ENCODE measurements at regions not wholly inside any gene's neighbourhood (a gene's known extent, or its start where the extent isn't known, plus 50 kb on each side); places are given as distances from the start of the nearest gene placed in this dataset.
"Not testable (repeated sequence)": the region's sequence is repeated elsewhere in the genome, so short reads cannot be mapped to it uniquely, and the experiment has no call there.

- Histone ChIP-seq H3K9me3 (ENCODE audit: insufficient read depth, low read length, severe bottlenecking) (no peaks in the 10 kb centered on the region), H3K4me1 (ENCODE audit: insufficient read depth, low read length) (no peaks in the 10 kb centered on the region), H3K4me2 (ENCODE audit: insufficient read depth, low read length) (no peak overlapping the region), H3K27me3 (ENCODE audit: insufficient read depth, low read length, poor library complexity) (no peaks in the 10 kb centered on the region), H3K27ac (ENCODE audit: low read length) (no peak overlapping the region), H2AFZ (ENCODE audit: low read depth, low read length) (no peak overlapping the region), H3K36me3 (ENCODE audit: insufficient read depth, low read length) (no peaks in the 10 kb centered on the region), H3K4me3 (ENCODE audit: low read depth in 1 of 2, low read length in 2 of 2) (no peak overlapping the region), H3K9ac (ENCODE audit: low read depth, low read length) (no peak overlapping the region), H3K79me2 (ENCODE audit: insufficient read depth, low read length) (no peaks in the 10 kb centered on the region), H4K20me1 (ENCODE audit: insufficient read depth, low read length) (no peaks in the 10 kb centered on the region)
- TF ChIP-seq EZH2 (IDR thresholded peaks at IDR 0.05; ENCODE audit: borderline replicate concordance, low read depth, low read length, severe bottlenecking), result no peak
- no peak for TF ChIP-seq CTCF (IDR thresholded peaks at IDR 0.05; ENCODE audit: borderline replicate concordance, extremely low read depth, low read length, poor library complexity, severe bottlenecking)
- ATAC-seq (ENCODE audit: insufficient read depth, low read depth), result no peak
- DNase-seq, result no peak
Measured at GRCh38 chr21:18744840-18745239, 341.3 kb upstream of the TMPRSS15 start.

GRCh38 chr21:18752894-18753293 is 349.3 kb upstream of the TMPRSS15 start:
- not testable (repeated sequence) for DNase-seq; H4K20me1 ChIP-seq (ENCODE audit: insufficient read depth, low read length); H3K36me3 ChIP-seq (ENCODE audit: insufficient read depth, low read length); H3K4me2 ChIP-seq (ENCODE audit: insufficient read depth, low read length); H3K27ac ChIP-seq (ENCODE audit: low read length); H2AFZ ChIP-seq (ENCODE audit: low read depth, low read length); H3K9me3 ChIP-seq (ENCODE audit: insufficient read depth, low read length, severe bottlenecking); H3K4me3 ChIP-seq (ENCODE audit: low read depth in 1 of 2, low read length in 2 of 2); H3K4me1 ChIP-seq (ENCODE audit: insufficient read depth, low read length); ATAC-seq (ENCODE audit: insufficient read depth, low read depth); H3K79me2 ChIP-seq (ENCODE audit: insufficient read depth, low read length); H3K9ac ChIP-seq (ENCODE audit: low read depth, low read length); H3K27me3 ChIP-seq (ENCODE audit: insufficient read depth, low read length, poor library complexity)

GRCh38 chr21:18756272-18756671 is 352.7 kb upstream of the TMPRSS15 start:
- not testable (repeated sequence) for H3K9ac ChIP-seq (ENCODE audit: low read depth, low read length); H4K20me1 ChIP-seq (ENCODE audit: insufficient read depth, low read length); H3K4me2 ChIP-seq (ENCODE audit: insufficient read depth, low read length); DNase-seq; H3K4me3 ChIP-seq (ENCODE audit: low read depth in 1 of 2, low read length in 2 of 2); H3K79me2 ChIP-seq (ENCODE audit: insufficient read depth, low read length); H3K36me3 ChIP-seq (ENCODE audit: insufficient read depth, low read length); ATAC-seq (ENCODE audit: insufficient read depth, low read depth); H3K9me3 ChIP-seq (ENCODE audit: insufficient read depth, low read length, severe bottlenecking); H3K4me1 ChIP-seq (ENCODE audit: insufficient read depth, low read length); H3K27me3 ChIP-seq (ENCODE audit: insufficient read depth, low read length, poor library complexity); H3K27ac ChIP-seq (ENCODE audit: low read length); H2AFZ ChIP-seq (ENCODE audit: low read depth, low read length)

- Histone ChIP-seq H3K36me3 (ENCODE audit: insufficient read depth, low read length) (no peaks in the 10 kb centered on the region), H4K20me1 (ENCODE audit: insufficient read depth, low read length) (no peaks in the 10 kb centered on the region), H3K9ac (ENCODE audit: low read depth, low read length) (no peak overlapping the region), H2AFZ (ENCODE audit: low read depth, low read length) (no peak overlapping the region), H3K9me3 (ENCODE audit: insufficient read depth, low read length, severe bottlenecking) (peaks cover 4% of the 10 kb centered on the region), H3K4me2 (ENCODE audit: insufficient read depth, low read length) (no peak overlapping the region), H3K4me1 (ENCODE audit: insufficient read depth, low read length) (no peaks in the 10 kb centered on the region), H3K27me3 (ENCODE audit: insufficient read depth, low read length, poor library complexity) (no peaks in the 10 kb centered on the region), H3K79me2 (ENCODE audit: insufficient read depth, low read length) (no peaks in the 10 kb centered on the region), H3K4me3 (ENCODE audit: low read depth in 1 of 2, low read length in 2 of 2) (no peak overlapping the region), H3K27ac (ENCODE audit: low read length) (no peak overlapping the region)
- TF ChIP-seq EZH2 (IDR thresholded peaks at IDR 0.05; ENCODE audit: borderline replicate concordance, low read depth, low read length, severe bottlenecking) (no peak), CTCF (IDR thresholded peaks at IDR 0.05; ENCODE audit: borderline replicate concordance, extremely low read depth, low read length, poor library complexity, severe bottlenecking) (no peak)
- ATAC-seq (ENCODE audit: insufficient read depth, low read depth), result no peak
- DNase-seq, result no peak
Measured at GRCh38 chr21:18759267-18759666, 355.7 kb upstream of the TMPRSS15 start.

Measured in DND-41 (cell line).